GM12878 (cell line): ENCODE measurements at regions not wholly inside any gene's neighbourhood (a gene's known extent, or its start where the extent isn't known, plus 50 kb on each side); places are given as distances from the start of the nearest gene placed in this dataset.

Experiments
- ATAC-seq: fragments of 200-7000 bp; cut with Tn5 transposase; 3 replicates; pipeline ENCODE4 v1.9.1; 2020; ENCODE audit warnings: mild to moderate bottlenecking, moderate library complexity
- BruUV-seq: library from RNA; stranded (reverse); fragments of 400-500 nt; replicated peaks from 2 replicates; lab custom pipeline; 2021; lab: Mats Ljungman, UMichigan
- CTCF ChIA-PET: fragments of 300-600 bp; sonication (Branson Sonifier 250); formaldehyde crosslinking; extraction: SDS; loops from one replicate; lab custom pipeline; 2021; ENCODE audit warnings: inconsistent platforms; lab: Yijun Ruan, JAX
- POLR2A ChIA-PET: fragments of 350-600 bp; formaldehyde crosslinking; extraction: SDS; loops from one replicate; lab custom pipeline; 2021; ENCODE audit warnings: inconsistent platforms; lab: Charles Lee
- RAD21 ChIA-PET: fragments of 300-600 bp; sonication (Branson Sonifier 250); formaldehyde crosslinking; loops from one replicate; lab custom pipeline; 2023; ENCODE audit warnings: antibody characterized with exemption; ENCODE audit not compliant: unreplicated experiment; lab: Charles Lee
- SMC1A ChIA-PET: fragments of 300-600 bp; sonication (Branson Sonifier 250); formaldehyde crosslinking; loops from one replicate; lab custom pipeline; 2023; ENCODE audit not compliant: unreplicated experiment, uncharacterized antibody; lab: Charles Lee
- DNase-seq: peaks from one replicate; pipeline ENCODE4 v3.0.0-alpha.2; 2011; ENCODE audit warnings: low read depth, low spot score
- FAIRE-seq: peaks from 3 replicates; lab custom pipeline; 2011; peaks lifted over from hg19 to GRCh38; lab: Jason Lieb, UNC
- H2AFZ ChIP-seq: 2 replicates; pipeline ENCODE4 v1.6.0; 2011; ENCODE audit warnings: low read depth, low read length, control low read depth; ENCODE audit not compliant: control insufficient read depth
- H3K27ac ChIP-seq: 2 replicates; pipeline ENCODE4 v1.5.1; 2011; ENCODE audit warnings: control low read depth; ENCODE audit not compliant: control insufficient read depth, insufficient read depth
- H3K27me3 ChIP-seq, 2 experiments: replicated peaks in 1 of 2; 2 replicates each; pipeline versions ENCODE4 v1.6.0 to v1.6.1; 2011; ENCODE audit warnings: low read length in 1 of 2; ENCODE audit not compliant: control insufficient read depth in 2 of 2, insufficient read depth in 2 of 2
- H3K36me3 ChIP-seq, 2 experiments: 2 replicates each; pipeline ENCODE4 v1.5.1; 2011; ENCODE audit warnings: low read length in 1 of 2; ENCODE audit not compliant: control insufficient read depth in 2 of 2, insufficient read depth in 2 of 2
- H3K4me1 ChIP-seq: 2 replicates; pipeline ENCODE4 v1.6.1; 2011; ENCODE audit warnings: mild to moderate bottlenecking, low read length, moderate library complexity, mixed read lengths; ENCODE audit not compliant: control insufficient read depth, insufficient read depth
- H3K4me2 ChIP-seq: 2 replicates; pipeline ENCODE4 v1.6.0; 2011; ENCODE audit warnings: control low read depth; ENCODE audit not compliant: control insufficient read depth, insufficient read depth
- H3K4me3 ChIP-seq: fragments of 200-600 bp; sonication (generic); 2 replicates; pipeline ENCODE4 v1.5.1; 2016
- H3K79me2 ChIP-seq: 2 replicates; pipeline ENCODE4 v1.6.0; 2011; ENCODE audit warnings: low read length; ENCODE audit not compliant: control insufficient read depth, insufficient read depth
- H3K9ac ChIP-seq: 2 replicates; pipeline ENCODE4 v1.8.0; 2011; ENCODE audit warnings: low read length, control low read depth, mixed read lengths; ENCODE audit not compliant: control insufficient read depth, insufficient read depth
- H3K9me3 ChIP-seq: replicated peaks from 3 replicates; pipeline ENCODE4 v1.5.1; 2011; ENCODE audit warnings: mild to moderate bottlenecking, low read length; ENCODE audit not compliant: control insufficient read depth, insufficient read depth
- H4K20me1 ChIP-seq: 2 replicates; pipeline ENCODE4 v1.6.0; 2011; ENCODE audit not compliant: control insufficient read depth, insufficient read depth
- ASH2L ChIP-seq: fragments of 300-600, 200-600 bp; sonication (generic); IDR thresholded peaks from 2 replicates; pipeline ENCODE4 v1.6.1; 2017; ENCODE audit warnings: low read depth, mild to moderate bottlenecking, borderline replicate concordance
- CBX5 ChIP-seq: sonication (generic); IDR thresholded peaks from 2 replicates; pipeline ENCODE4 v1.6.1; 2016; ENCODE audit warnings: low read depth, moderate library complexity, mild to moderate bottlenecking, inconsistent platforms
- EED ChIP-seq: sonication (generic); IDR thresholded peaks from 2 replicates; pipeline ENCODE4 v1.6.1; 2016; ENCODE audit warnings: antibody characterized with exemption, low read depth
- GATAD2B ChIP-seq: fragments of 450-650 bp; conservative IDR thresholded peaks from 2 replicates; pipeline ENCODE4 v1.6.1; 2017; ENCODE audit warnings: low read depth, mild to moderate bottlenecking, moderate library complexity
- IRF4 ChIP-seq: IDR thresholded peaks from 2 replicates; pipeline ENCODE4 v1.6.1; 2011; ENCODE audit warnings: low read depth, low read length
- MYC ChIP-seq: IDR thresholded peaks from 2 replicates; pipeline ENCODE4 v1.6.1; 2011; ENCODE audit warnings: mild to moderate bottlenecking, low read length, moderate library complexity, inconsistent platforms; ENCODE audit not compliant: insufficient read depth, insufficient replicate concordance, insufficient read length, severe bottlenecking
- POLR2AphosphoS5 ChIP-seq: IDR thresholded peaks from 2 replicates; pipeline ENCODE4 v1.6.1; 2011; ENCODE audit warnings: mild to moderate bottlenecking, low read length, inconsistent platforms
- RCOR1 ChIP-seq: conservative IDR thresholded peaks from 2 replicates; pipeline ENCODE4 v1.6.1; 2012; ENCODE audit warnings: low read depth, low read length, improper control_type of control experiment
- SMARCA5 ChIP-seq: fragments of 450-650 bp; IDR thresholded peaks from 2 replicates; pipeline ENCODE4 v1.6.1; 2017; ENCODE audit warnings: mild to moderate bottlenecking
- WGBS: methylation state at CpG from one replicate; pipeline ENCODE4 v1.1.6; 2016; ENCODE audit warnings: low lambda C conversion rate; ENCODE audit not compliant: insufficient replicate concordance, insufficient coverage; ENCODE audit errors: missing lambda C conversion rate; 5-methylcytosine and 5-hydroxymethylcytosine counted together
- in situ Hi-C: fragments of 300-500 bp; cut with MboI; formaldehyde crosslinking; loops from 9 replicates; pipeline ENCODE4 v1.14.3; 2018; ENCODE audit warnings: mixed read lengths
- intact Hi-C: fragments of 100-400 bp; cut with micrococcal nuclease; formaldehyde crosslinking; loops from one replicate; pipeline ENCODE4 v1.14.2; 2022; ENCODE audit not compliant: unreplicated experiment
- TF ChIP-seq, protein P1 (sequence below): fragments of 450-650 bp; formaldehyde crosslinking; IDR thresholded peaks from 2 replicates; pipeline ENCODE4 v1.4.0; 2022; ENCODE audit warnings: mild to moderate bottlenecking, moderate library complexity
- TF ChIP-seq, protein P2 (sequence below): fragments of 450-650 bp; IDR thresholded peaks from 2 replicates; pipeline ENCODE4 v1.6.1; 2018; ENCODE audit warnings: mild to moderate bottlenecking, low read depth, moderate library complexity; ENCODE audit not compliant: partially characterized antibody
- TF ChIP-seq, protein P3 (sequence below): IDR thresholded peaks from 2 replicates; pipeline ENCODE4 v1.6.1; 2012; ENCODE audit warnings: low read depth, low read length, improper control_type of control experiment
- TF ChIP-seq, protein P4 (sequence below): IDR thresholded peaks from 2 replicates; pipeline ENCODE4 v1.6.1; 2011; ENCODE audit warnings: low read depth, low read length, improper control_type of control experiment, borderline replicate concordance

DNA sequence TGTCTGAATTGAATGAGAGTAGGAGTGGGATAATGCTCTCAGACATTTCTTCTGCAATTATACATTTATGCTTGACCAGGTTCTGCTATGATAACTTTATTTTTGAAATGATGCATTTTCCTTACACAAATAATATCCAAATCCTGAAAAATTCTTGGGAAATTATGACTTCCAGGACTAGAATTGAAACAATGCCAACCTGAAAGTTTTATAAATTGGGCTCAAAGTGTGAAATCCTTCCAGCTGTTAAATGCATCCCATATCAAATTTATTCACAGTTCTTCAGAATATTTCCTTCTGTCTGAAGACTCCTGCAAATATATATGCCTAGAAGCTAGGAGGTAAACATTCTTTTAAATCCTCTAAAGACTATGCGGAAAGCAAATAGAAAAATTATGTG is 155.7 kb upstream of the EYA4 start:
- H4K20me1 ChIP-seq = no peaks in the 10 kb centered on the region
- ATAC-seq = no peak
- no TSS peak for BruUV-seq
- H3K4me2 ChIP-seq = no peak overlapping the region
- no peak overlapping the region for H3K27ac ChIP-seq
- ChIA-PET CTCF (interaction anchor here (1.2 kb wide), 1 partner anchor 18 kb away, joined by 4 read pairs; no protein-coding TSS in a partner anchor), RAD21 (no interaction called here), POLR2A (no interaction called here), SMC1A (interaction anchor here (0.9 kb wide), 1 partner anchor 16 kb away, joined by 3 read pairs; no protein-coding TSS in a partner anchor)
- in situ Hi-C loops (no loop called here), intact Hi-C loops (no loop called here)
- H3K9me3 ChIP-seq = no peaks in the 10 kb centered on the region
- no peaks in the 10 kb centered on the region for H3K36me3 ChIP-seq
- no peak overlapping the region for H3K9ac ChIP-seq
- no peak overlapping the region for H3K4me3 ChIP-seq
- no peaks in the 10 kb centered on the region for H3K27me3 ChIP-seq
- 100% methylated on average over 1 of the region's 1 CpG for WGBS
- no peak for DNase-seq
- no peak for FAIRE-seq
- H2AFZ ChIP-seq = no peak overlapping the region
- no peaks in the 10 kb centered on the region for H3K79me2 ChIP-seq
- H3K4me1 ChIP-seq = no peaks in the 10 kb centered on the region
- TF ChIP-seq MYC = no peak
- no peak for TF ChIP-seq RCOR1
- TF ChIP-seq IRF4 = no peak
- TF ChIP-seq ASH2L = no peak
- TF ChIP-seq, protein P1, sequence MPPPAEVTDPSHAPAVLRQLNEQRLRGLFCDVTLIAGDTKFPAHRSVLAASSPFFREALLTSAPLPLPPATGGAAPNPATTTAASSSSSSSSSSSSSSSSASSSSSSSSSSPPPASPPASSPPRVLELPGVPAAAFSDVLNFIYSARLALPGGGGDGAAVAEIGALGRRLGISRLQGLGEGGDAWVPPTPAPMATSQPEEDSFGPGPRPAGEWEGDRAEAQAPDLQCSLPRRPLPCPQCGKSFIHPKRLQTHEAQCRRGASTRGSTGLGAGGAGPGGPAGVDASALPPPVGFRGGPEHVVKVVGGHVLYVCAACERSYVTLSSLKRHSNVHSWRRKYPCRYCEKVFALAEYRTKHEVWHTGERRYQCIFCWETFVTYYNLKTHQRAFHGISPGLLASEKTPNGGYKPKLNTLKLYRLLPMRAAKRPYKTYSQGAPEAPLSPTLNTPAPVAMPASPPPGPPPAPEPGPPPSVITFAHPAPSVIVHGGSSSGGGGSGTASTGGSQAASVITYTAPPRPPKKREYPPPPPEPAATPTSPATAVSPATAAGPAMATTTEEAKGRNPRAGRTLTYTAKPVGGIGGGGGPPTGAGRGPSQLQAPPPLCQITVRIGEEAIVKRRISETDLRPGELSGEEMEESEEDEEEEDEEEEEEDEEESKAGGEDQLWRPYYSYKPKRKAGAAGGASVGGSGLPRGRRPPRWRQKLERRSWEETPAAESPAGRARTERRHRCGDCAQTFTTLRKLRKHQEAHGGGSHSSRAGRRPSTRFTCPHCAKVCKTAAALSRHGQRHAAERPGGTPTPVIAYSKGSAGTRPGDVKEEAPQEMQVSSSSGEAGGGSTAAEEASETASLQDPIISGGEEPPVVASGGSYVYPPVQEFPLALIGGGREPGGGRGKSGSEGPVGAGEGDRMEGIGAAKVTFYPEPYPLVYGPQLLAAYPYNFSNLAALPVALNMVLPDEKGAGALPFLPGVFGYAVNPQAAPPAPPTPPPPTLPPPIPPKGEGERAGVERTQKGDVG (CRISPR knock-in tag) = no peak
- no peak for TF ChIP-seq EED
- no peak for TF ChIP-seq SMARCA5
- TF ChIP-seq, protein P2, sequence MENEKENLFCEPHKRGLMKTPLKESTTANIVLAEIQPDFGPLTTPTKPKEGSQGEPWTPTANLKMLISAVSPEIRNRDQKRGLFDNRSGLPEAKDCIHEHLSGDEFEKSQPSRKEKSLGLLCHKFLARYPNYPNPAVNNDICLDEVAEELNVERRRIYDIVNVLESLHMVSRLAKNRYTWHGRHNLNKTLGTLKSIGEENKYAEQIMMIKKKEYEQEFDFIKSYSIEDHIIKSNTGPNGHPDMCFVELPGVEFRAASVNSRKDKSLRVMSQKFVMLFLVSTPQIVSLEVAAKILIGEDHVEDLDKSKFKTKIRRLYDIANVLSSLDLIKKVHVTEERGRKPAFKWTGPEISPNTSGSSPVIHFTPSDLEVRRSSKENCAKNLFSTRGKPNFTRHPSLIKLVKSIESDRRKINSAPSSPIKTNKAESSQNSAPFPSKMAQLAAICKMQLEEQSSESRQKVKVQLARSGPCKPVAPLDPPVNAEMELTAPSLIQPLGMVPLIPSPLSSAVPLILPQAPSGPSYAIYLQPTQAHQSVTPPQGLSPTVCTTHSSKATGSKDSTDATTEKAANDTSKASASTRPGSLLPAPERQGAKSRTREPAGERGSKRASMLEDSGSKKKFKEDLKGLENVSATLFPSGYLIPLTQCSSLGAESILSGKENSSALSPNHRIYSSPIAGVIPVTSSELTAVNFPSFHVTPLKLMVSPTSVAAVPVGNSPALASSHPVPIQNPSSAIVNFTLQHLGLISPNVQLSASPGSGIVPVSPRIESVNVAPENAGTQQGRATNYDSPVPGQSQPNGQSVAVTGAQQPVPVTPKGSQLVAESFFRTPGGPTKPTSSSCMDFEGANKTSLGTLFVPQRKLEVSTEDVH = no peak
- TF ChIP-seq, protein P3, sequence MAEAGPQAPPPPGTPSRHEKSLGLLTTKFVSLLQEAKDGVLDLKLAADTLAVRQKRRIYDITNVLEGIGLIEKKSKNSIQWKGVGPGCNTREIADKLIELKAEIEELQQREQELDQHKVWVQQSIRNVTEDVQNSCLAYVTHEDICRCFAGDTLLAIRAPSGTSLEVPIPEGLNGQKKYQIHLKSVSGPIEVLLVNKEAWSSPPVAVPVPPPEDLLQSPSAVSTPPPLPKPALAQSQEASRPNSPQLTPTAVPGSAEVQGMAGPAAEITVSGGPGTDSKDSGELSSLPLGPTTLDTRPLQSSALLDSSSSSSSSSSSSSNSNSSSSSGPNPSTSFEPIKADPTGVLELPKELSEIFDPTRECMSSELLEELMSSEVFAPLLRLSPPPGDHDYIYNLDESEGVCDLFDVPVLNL = no peak
- no peak for TF ChIP-seq GATAD2B
- no peak for TF ChIP-seq CBX5
- TF ChIP-seq POLR2AphosphoS5 = no peak
- TF ChIP-seq, protein P4, sequence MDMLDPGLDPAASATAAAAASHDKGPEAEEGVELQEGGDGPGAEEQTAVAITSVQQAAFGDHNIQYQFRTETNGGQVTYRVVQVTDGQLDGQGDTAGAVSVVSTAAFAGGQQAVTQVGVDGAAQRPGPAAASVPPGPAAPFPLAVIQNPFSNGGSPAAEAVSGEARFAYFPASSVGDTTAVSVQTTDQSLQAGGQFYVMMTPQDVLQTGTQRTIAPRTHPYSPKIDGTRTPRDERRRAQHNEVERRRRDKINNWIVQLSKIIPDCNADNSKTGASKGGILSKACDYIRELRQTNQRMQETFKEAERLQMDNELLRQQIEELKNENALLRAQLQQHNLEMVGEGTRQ = no peak
